ENCODE measurements at regions not wholly inside any gene's neighbourhood (a gene's known extent, or its start where the extent isn't known, plus 50 kb on each side); places are given as distances from the start of the nearest gene placed in this dataset.

- TF ChIP-seq GATA2 (IDR thresholded peaks at IDR 0.05; ENCODE audit: low read depth, low read length) (no peak), GATA3 (IDR thresholded peaks at IDR 0.05; ENCODE audit: low read depth, low read length) (no peak)
Observed at GRCh38 chr10:131578472-131578970, 267.0 kb upstream of the TCERG1L start.

All from SH-SY5Y (cell line).